Activated CD4-positive, alpha-beta T cell treated with anti-CD3 and anti-CD28 coated beads, Interleukin-2, amount 50 U/mL, for 48 hours (primary cell): ENCODE measurements at regions not wholly inside any gene's neighbourhood (a gene's known extent, or its start where the extent isn't known, plus 50 kb on each side); places are given as distances from the start of the nearest gene placed in this dataset.
"Not testable (repeated sequence)": the region's sequence is repeated elsewhere in the genome, so short reads cannot be mapped to it uniquely, and the experiment has no call there.

ENCODE experiments used
- DNase-seq, 2 experiments: peaks; one replicate each; pipeline ENCODE4 v3.0.0-alpha.2; 2020

GRCh38 chr3:81876826-81877225 is 115.4 kb upstream of the GBE1 start:
- DNase-seq = no peak

- no peak for DNase-seq
These were observed 113.3 kb upstream of the GBE1 start for GRCh38 chr3:81874738-81875137.

DNA sequence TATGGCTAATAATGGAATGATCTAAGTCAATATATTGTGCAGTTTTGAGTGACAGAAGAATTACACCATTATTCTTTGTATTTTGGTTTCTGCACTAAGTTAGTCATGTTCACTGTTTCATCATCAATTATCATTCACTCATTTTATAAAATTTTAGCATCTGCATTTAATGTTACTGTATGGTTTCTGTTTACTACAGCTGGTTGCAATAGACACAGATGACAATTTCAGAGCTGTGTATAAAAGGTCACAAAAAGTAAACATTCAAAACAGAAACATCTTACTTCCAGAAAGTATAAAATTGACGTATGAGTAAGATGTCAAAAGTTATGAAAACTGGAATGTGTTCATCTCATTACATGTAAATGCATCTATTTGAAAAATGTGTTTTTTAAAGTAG is 111.1 kb upstream of the GBE1 start:
- no peak for DNase-seq

DNA sequence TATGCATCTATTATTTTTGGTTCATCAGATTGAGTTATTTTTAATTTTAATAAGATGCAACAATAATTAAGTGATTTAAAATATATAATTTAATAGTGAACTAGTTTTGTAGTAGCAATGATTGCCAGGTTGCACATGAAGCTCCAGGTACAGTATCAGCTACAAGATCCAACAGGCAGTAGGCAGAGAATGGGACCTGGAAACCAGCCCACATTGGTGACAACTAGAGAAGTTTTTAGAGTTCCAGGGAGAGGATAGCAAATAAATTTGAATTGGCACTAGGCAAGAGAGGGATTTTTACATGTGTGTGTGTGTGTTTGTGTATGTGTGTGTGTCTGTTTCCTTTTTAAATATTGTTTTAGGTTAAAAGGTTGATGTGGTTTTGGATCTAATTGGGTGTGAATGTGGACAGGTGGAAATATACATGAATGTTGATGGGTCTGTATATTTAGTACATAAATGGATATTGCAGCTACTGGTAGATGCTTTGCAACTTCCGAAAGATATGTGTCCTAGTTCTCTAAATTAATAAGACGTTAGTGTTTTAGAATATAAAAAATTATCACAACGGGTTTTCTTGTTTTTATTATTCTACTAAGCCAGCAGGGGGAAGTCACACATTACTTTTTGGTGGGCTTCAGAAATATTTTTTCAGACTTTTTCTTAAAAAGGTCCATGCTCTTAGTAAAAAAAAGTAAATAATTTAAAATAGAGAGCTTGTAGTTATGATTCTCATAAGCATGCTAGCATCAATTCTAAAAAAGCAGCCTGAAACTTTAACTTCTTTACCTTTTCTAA is 110.1 kb upstream of the GBE1 start:
- no peak for DNase-seq

DNA sequence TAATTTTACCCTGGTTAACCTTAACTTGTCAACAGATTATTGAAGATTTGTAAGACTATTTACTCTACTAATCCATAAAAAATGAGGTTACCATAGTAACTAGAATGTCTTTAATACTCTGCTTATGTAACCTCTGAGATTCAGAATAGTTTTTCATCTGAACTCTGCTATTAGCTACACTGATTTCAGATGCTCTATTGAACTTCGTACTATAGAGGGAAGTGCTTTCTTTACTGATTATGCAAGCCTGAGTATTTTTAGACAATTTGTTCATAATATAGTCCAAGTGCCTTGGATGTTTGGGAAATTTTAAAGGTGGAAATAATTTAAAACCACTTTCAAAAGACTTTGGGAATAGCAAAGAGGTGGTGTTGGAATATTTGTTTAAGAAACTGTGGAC is 107.9 kb upstream of the GBE1 start:
- no peak for DNase-seq

DNA sequence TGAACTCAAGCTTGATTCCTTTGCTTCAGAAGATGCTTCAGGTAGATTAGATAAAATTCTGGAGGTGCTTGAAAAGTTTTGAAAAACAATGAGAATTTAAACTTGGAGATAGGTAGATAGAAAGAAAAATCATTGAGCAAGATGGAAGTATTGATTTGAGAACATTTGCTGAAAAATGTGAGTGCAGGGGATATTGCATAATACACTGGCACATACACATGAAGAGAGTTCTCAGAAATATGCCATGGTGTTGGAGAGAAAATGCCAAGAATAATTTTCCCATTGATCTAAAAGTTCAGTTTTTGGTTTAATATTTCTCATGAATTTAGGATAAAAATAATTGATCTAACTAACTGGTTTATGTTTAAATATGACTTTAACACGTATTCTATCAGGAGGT is 107.2 kb upstream of the GBE1 start:
- DNase-seq = no peak

- DNase-seq = no peak
These were observed 106.4 kb upstream of the GBE1 start for GRCh38 chr3:81867875-81868274.

DNA sequence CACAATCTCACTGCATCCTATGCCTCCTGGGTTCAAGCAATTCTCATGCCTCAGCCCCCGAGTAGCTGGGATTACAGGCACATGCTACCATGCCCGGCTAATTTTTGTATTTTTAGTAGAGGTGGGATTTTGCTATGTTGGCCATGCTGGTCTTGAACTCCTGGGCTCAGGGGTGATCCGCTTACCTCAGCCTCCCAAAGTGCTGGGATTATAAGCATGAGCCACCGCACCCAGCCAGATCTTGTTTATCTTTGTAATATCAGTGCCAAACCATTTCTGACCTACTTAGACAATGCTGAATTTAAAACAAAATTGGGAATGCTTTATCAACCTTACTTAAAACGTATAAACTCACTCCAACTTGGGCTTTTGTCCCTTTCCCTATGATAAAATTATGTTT is 103.7 kb upstream of the GBE1 start:
- not testable (repeated sequence) for DNase-seq

DNA sequence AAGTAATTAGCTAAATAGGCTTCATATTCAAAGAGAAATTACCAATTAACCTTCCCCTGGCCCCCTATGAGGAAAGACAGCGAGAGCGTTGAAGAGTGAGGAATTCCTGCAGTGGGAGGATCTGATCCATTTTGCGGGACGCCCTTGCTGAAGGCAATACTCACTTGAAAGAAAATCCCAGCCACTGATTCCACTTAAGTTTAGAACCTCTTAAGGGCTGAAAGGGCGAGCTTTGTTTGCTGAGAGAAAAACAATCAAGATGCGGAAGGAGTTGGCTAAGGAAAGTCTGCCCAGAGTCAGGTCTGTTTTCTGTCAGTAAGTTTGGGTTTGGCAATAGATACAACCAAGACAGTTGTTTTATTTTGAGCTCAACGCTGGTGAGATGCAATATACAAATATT is 102.8 kb upstream of the GBE1 start:
- no peak for DNase-seq

DNA sequence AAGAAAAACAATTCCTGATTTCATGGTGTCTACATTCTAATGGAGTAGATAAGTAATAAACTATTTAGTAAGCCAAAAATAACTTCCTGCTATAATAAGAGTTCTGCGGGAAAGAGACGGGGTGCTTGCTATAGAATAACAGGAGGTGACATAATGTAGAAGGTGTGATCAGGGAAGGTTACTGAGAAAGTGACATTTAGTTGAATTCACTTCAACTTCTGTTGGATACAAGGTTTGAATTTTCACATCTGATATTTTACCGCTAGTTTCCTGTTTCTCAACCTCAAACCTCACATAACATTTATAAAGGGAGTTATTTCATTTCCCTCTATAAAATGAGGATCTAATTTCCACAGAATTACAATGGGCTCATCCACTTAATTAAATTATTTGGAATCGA is 102.3 kb upstream of the GBE1 start:
- DNase-seq = no peak

DNA sequence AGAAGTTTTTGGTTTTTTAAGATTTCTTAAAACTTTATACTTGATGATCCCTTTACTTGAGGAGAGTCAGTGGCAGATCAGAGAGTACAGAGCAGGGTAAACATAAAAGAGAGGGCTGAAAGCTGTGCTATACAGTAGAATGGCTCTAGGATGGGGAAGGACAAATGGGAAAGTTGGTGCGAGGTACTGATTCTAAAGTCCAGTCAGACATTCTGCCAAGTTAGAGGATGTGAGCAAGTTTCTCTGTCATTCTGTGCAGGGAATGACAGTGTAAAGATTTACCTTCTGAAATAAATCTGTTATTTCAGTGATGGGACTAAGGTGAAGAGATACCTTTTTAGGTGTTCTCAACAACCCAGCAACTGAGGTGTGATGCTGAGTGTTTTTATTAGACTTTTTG is 100.1 kb upstream of the GBE1 start:
- DNase-seq = no peak

DNA sequence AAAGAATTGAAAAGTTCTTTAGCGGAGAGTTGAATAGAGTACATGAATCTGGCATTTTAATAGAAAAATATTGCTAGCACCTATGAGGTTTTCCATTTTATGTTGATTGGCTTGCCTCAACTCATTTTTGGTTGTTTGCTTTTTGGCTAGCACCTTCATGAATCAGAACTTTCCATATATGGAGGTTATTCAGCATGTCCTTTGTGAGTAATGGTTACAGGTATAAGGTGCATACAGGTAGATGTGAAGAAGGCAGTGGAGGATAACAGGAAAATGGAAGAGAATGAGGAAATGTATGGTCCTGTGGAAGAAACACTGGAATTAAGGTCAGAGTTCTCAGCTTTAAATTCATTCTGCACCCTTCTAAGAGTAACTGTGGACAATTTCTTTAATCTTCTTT is 98.1 kb upstream of the GBE1 start:
- DNase-seq = no peak

- DNase-seq = no peak
These were observed 92.0 kb upstream of the GBE1 start for GRCh38 chr3:81853431-81853830.

- no peak for DNase-seq
These were observed 89.7 kb upstream of the GBE1 start for GRCh38 chr3:81851176-81851575.

DNA sequence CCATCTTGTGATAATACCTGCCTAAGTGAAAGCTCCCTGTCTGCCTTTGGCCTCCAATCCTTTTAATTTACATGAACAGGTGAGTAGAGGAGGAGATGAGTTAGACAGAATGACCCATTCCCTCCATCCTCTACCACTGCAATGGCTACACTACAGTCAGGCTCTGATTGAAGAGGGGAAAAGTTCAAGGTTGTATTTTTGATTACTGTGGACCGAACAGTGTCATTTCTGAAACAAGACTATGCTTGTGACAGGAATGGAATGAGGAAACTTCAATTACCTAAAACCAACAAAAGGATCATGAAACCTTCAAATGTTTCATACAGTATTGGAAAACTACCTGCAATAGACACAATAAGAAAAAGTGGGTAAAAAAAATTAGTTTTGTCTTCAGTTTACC is 85.5 kb upstream of the GBE1 start:
- no peak for DNase-seq

- no peak for DNase-seq
These were observed 80.1 kb upstream of the GBE1 start for GRCh38 chr3:81841540-81841939.

DNA sequence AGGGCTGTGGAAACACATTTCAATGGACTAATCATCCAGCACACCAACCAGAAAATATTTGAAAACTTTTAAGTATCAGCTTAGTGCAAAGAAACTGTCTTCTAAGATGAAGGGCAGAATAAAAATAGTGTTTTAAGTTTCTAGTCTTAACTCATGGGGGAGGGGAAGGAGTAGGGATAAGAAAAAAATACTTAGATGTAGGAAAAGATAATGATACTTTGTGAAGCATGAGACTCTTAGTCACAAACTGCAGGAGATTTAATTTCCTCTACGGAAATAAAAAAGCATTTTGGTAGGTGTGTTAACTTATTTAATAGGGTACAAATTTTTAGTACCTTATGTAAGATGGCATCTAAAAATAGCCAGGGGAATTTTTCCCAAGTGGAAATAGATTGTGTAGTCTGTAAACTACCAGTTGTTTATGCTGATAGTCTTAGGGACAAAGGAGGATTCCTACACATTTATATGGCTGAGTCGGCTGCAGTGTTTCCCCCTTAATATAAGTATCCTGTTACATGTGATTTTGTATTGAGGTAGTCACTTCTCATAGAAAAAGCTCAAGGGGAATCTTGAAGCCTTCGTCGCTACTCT is 78.2 kb upstream of the GBE1 start:
- no peak for DNase-seq

- no peak for DNase-seq
These were observed 77.0 kb upstream of the GBE1 start for GRCh38 chr3:81838457-81838856.

DNA sequence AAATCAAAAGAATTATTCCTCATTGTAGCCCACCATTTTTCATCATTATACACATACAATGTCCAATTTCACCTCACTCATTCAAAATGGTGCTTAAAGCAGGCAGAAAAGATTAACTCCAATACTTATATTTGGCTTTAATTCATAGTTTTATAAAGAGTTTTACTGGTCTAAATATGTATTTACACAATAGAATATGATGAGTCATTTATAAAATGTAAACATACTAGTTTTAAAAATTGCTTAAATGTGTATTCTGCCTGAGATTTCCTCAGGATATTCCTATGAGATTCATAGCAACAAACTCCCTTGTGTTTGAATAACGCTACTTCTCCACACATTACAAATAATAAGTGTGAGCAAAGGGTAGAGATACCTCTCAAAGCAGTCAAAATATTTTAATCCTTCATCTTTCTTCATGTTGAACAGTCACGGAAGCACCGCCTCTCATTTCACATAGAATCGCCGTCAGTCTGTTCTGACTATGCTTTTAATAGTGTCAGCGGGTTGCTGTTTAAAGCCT is 75.7 kb upstream of the GBE1 start:
- DNase-seq = no peak

- no peak for DNase-seq
These were observed 68.5 kb upstream of the GBE1 start for GRCh38 chr3:81829937-81830336.

- DNase-seq = not testable (repeated sequence)
These were observed 67.8 kb upstream of the GBE1 start for GRCh38 chr3:81829272-81829671.

- no peak for DNase-seq
These were observed 62.5 kb upstream of the GBE1 start for GRCh38 chr3:81823882-81824395.

DNA sequence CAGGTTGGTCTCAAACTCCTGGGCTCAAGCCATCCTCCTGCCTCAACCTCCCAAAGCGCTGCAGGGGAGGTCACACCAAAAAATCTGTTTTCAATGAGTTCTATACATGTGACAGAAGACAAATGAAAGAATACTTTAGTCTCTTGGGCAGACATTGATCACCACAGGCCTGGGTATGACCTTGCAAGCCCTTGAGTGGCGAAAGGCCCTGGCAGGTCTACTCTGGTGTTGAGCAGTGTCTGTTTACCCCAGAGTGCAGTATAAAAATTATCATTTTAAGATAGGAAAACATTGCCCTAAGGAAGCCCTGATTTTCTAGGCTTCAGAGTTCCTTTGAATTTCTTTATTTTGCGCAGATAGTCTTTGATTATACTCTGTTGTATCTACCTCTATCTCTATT is 61.6 kb upstream of the GBE1 start:
- DNase-seq = no peak

- DNase-seq = no peak
These were observed 55.2 kb upstream of the GBE1 start for GRCh38 chr3:81816473-81817250.
